Karpas-422 (cell line): ENCODE measurements at regions not wholly inside any gene's neighbourhood (a gene's known extent, or its start where the extent isn't known, plus 50 kb on each side); places are given as distances from the start of the nearest gene placed in this dataset.

Source experiments
- DNase-seq: peaks from one replicate; pipeline ENCODE4 v3.0.0-alpha.2; 2015
- H2AFZ ChIP-seq: fragments of 200-600 bp; sonication (generic); 2 replicates; pipeline ENCODE4 v1.6.1; 2014; ENCODE audit warnings: antibody characterized with exemption, low read length, mixed read lengths
- H3K27ac ChIP-seq: fragments of 200-600 bp; sonication (generic); 2 replicates; pipeline ENCODE4 v1.5.1; 2014; ENCODE audit warnings: mild to moderate bottlenecking, low read length, moderate library complexity
- H3K27me3 ChIP-seq: fragments of 200-600 bp; sonication (generic); 2 replicates; pipeline ENCODE4 v1.6.1; 2014; ENCODE audit warnings: low read length, mixed read lengths
- H3K36me3 ChIP-seq: fragments of 200-600 bp; sonication (generic); 2 replicates; pipeline ENCODE4 v1.6.1; 2014; ENCODE audit warnings: low read length, mixed read lengths; ENCODE audit not compliant: insufficient read depth
- H3K4me1 ChIP-seq: fragments of 200-600 bp; sonication (generic); 2 replicates; pipeline ENCODE4 v1.6.1; 2014; ENCODE audit warnings: mild to moderate bottlenecking, low read length, mixed read lengths
- H3K4me2 ChIP-seq: fragments of 200-600 bp; sonication (generic); 2 replicates; pipeline ENCODE4 v1.6.1; 2014; ENCODE audit warnings: low read length, low read depth, mild to moderate bottlenecking; ENCODE audit not compliant: poor library complexity, severe bottlenecking
- H3K4me3 ChIP-seq: fragments of 200-600 bp; sonication (generic); 2 replicates; pipeline ENCODE4 v1.5.1; 2014; ENCODE audit warnings: mild to moderate bottlenecking, antibody characterized with exemption, low read length, mixed read lengths
- H3K79me2 ChIP-seq: fragments of 200-600 bp; sonication (generic); 2 replicates; pipeline ENCODE4 v1.6.1; 2014; ENCODE audit warnings: mild to moderate bottlenecking, low read length, mixed read lengths
- H3K9ac ChIP-seq: fragments of 200-600 bp; sonication (generic); 2 replicates; pipeline ENCODE4 v1.6.0; 2014; ENCODE audit warnings: low read length
- H3K9me2 ChIP-seq: fragments of 200-600 bp; sonication (generic), shearing (Covaris generic); replicated peaks from 2 replicates; pipeline ENCODE4 v1.6.0; 2014; ENCODE audit warnings: mild to moderate bottlenecking, low read length, moderate library complexity; ENCODE audit not compliant: insufficient read depth
- H3K9me3 ChIP-seq: fragments of 300-700, 200-600 bp; sonication (generic); 2 replicates; pipeline ENCODE4 v1.6.1; 2014; ENCODE audit warnings: low read length, mixed read lengths
- H4K20me1 ChIP-seq: fragments of 200-600 bp; sonication (generic); 2 replicates; pipeline ENCODE4 v1.6.1; 2014; ENCODE audit warnings: mild to moderate bottlenecking, antibody characterized with exemption, low read length, low read depth; ENCODE audit not compliant: insufficient read depth

GRCh38 chr4:135383356-135384288, 1182.0 kb upstream of the PABPC4L start:
- Histone ChIP-seq H2AFZ (no peak overlapping the region), H3K4me2 (no peak overlapping the region), H3K9me2 (no peaks in the 10 kb centered on the region), H3K27ac (no peak overlapping the region), H3K27me3 (no peaks in the 10 kb centered on the region), H3K4me3 (no peak overlapping the region), H3K9me3 (peaks cover 3% of the 10 kb centered on the region), H3K9ac (no peak overlapping the region), H3K4me1 (no peaks in the 10 kb centered on the region), H3K36me3 (no peaks in the 10 kb centered on the region), H4K20me1 (no peaks in the 10 kb centered on the region), H3K79me2 (no peaks in the 10 kb centered on the region)
- DNase-seq, result no peak

GRCh38 chr4:135382280-135382959, 1180.8 kb upstream of the PABPC4L start:
- no peaks in the 10 kb centered on the region for H4K20me1 ChIP-seq
- no peak overlapping the region for H3K9ac ChIP-seq
- no peaks in the 10 kb centered on the region for H3K9me2 ChIP-seq
- no peaks in the 10 kb centered on the region for H3K79me2 ChIP-seq
- H3K36me3 ChIP-seq, result no peaks in the 10 kb centered on the region
- H2AFZ ChIP-seq, result no peak overlapping the region
- H3K9me3 ChIP-seq, result peaks cover 3% of the 10 kb centered on the region
- H3K27ac ChIP-seq, result no peak overlapping the region
- no peaks in the 10 kb centered on the region for H3K4me1 ChIP-seq
- no peak overlapping the region for H3K4me2 ChIP-seq
- no peak for DNase-seq
- no peak overlapping the region for H3K4me3 ChIP-seq
- no peaks in the 10 kb centered on the region for H3K27me3 ChIP-seq

- Histone ChIP-seq H3K4me2 (no peak overlapping the region), H3K79me2 (no peaks in the 10 kb centered on the region), H3K9me3 (no peaks in the 10 kb centered on the region; the same call in 1 of the 2 replicates), H3K4me3 (no peak overlapping the region), H3K4me1 (no peaks in the 10 kb centered on the region), H3K9ac (no peak overlapping the region), H2AFZ (no peak overlapping the region), H4K20me1 (no peaks in the 10 kb centered on the region), H3K36me3 (no peaks in the 10 kb centered on the region), H3K9me2 (no peaks in the 10 kb centered on the region), H3K27me3 (no peaks in the 10 kb centered on the region), H3K27ac (no peak overlapping the region)
- DNase-seq, result no peak
Observed at GRCh38 chr4:135372131-135372530, 1170.5 kb upstream of the PABPC4L start.

- Histone ChIP-seq H3K79me2 (no peaks in the 10 kb centered on the region), H3K4me1 (no peaks in the 10 kb centered on the region), H3K27me3 (no peaks in the 10 kb centered on the region), H3K4me3 (no peak overlapping the region), H3K9ac (no peak overlapping the region), H4K20me1 (no peaks in the 10 kb centered on the region), H3K27ac (no peak overlapping the region), H3K9me2 (no peaks in the 10 kb centered on the region), H2AFZ (no peak overlapping the region), H3K36me3 (no peaks in the 10 kb centered on the region), H3K9me3 (no peaks in the 10 kb centered on the region; the same call in 1 of the 2 replicates), H3K4me2 (no peak overlapping the region)
- DNase-seq, result peak; percentile 55
Observed at GRCh38 chr4:135371137-135371536, 1169.5 kb upstream of the PABPC4L start.

GRCh38 chr4:135368831-135369230, 1167.2 kb upstream of the PABPC4L start:
- Histone ChIP-seq H3K9me3 (no peaks in the 10 kb centered on the region; the same call in 1 of the 2 replicates), H3K79me2 (no peaks in the 10 kb centered on the region), H3K4me3 (no peak overlapping the region), H3K27ac (no peak overlapping the region), H3K27me3 (no peaks in the 10 kb centered on the region), H3K4me1 (no peaks in the 10 kb centered on the region), H3K36me3 (no peaks in the 10 kb centered on the region), H3K9ac (no peak overlapping the region), H2AFZ (no peak overlapping the region), H3K4me2 (no peak overlapping the region), H3K9me2 (no peaks in the 10 kb centered on the region), H4K20me1 (no peaks in the 10 kb centered on the region)
- DNase-seq, result no peak

- DNase-seq, result no peak
- H4K20me1 ChIP-seq, result no peaks in the 10 kb centered on the region
- no peak overlapping the region for H2AFZ ChIP-seq
- H3K4me2 ChIP-seq, result no peak overlapping the region
- no peak overlapping the region for H3K4me3 ChIP-seq
- no peaks in the 10 kb centered on the region for H3K36me3 ChIP-seq
- no peak overlapping the region for H3K9ac ChIP-seq
- no peaks in the 10 kb centered on the region for H3K4me1 ChIP-seq
- H3K9me3 ChIP-seq, result no peaks in the 10 kb centered on the region; the same call in 1 of the 2 replicates
- H3K27me3 ChIP-seq, result no peaks in the 10 kb centered on the region
- no peaks in the 10 kb centered on the region for H3K79me2 ChIP-seq
- no peaks in the 10 kb centered on the region for H3K9me2 ChIP-seq
- H3K27ac ChIP-seq, result no peak overlapping the region
Observed at GRCh38 chr4:135365065-135365464, 1163.5 kb upstream of the PABPC4L start.

- no peaks in the 10 kb centered on the region for H3K9me2 ChIP-seq
- H3K36me3 ChIP-seq, result no peaks in the 10 kb centered on the region
- H4K20me1 ChIP-seq, result no peaks in the 10 kb centered on the region
- no peak for DNase-seq
- no peak overlapping the region for H3K4me3 ChIP-seq
- H3K9ac ChIP-seq, result no peak overlapping the region
- H2AFZ ChIP-seq, result no peak overlapping the region
- no peaks in the 10 kb centered on the region for H3K4me1 ChIP-seq
- H3K9me3 ChIP-seq, result no peaks in the 10 kb centered on the region; the same call in 1 of the 2 replicates
- no peak overlapping the region for H3K4me2 ChIP-seq
- H3K27me3 ChIP-seq, result no peaks in the 10 kb centered on the region
- H3K79me2 ChIP-seq, result no peaks in the 10 kb centered on the region
- H3K27ac ChIP-seq, result no peak overlapping the region
Observed at GRCh38 chr4:135359128-135359527, 1157.5 kb upstream of the PABPC4L start.

GRCh38 chr4:135357091-135357490, 1155.5 kb upstream of the PABPC4L start:
- no peak overlapping the region for H3K4me2 ChIP-seq

More at GRCh38 chr4:135357091-135357490, 1155.5 kb upstream of the PABPC4L start:
- no peaks in the 10 kb centered on the region for H3K36me3 ChIP-seq
- H4K20me1 ChIP-seq, result no peaks in the 10 kb centered on the region
- no peaks in the 10 kb centered on the region for H3K9me2 ChIP-seq
- no peaks in the 10 kb centered on the region for H3K79me2 ChIP-seq
- no peaks in the 10 kb centered on the region; the same call in 1 of the 2 replicates for H3K9me3 ChIP-seq
- no peak overlapping the region for H3K4me3 ChIP-seq
- no peak overlapping the region for H2AFZ ChIP-seq
- no peaks in the 10 kb centered on the region for H3K27me3 ChIP-seq
- no peaks in the 10 kb centered on the region for H3K4me1 ChIP-seq
- H3K9ac ChIP-seq, result no peak overlapping the region
- no peak for DNase-seq
- no peak overlapping the region for H3K27ac ChIP-seq
